SK-N-SH (cell line): ENCODE measurements at regions not wholly inside any gene's neighbourhood (a gene's known extent, or its start where the extent isn't known, plus 50 kb on each side); places are given as distances from the start of the nearest gene placed in this dataset.

Experiments used
- CTCF ChIA-PET: fragments of 300-600, 350-600 bp; formaldehyde crosslinking; extraction: SDS; loops from one replicate; lab custom pipeline; 2021; lab: Yijun Ruan, JAX
- POLR2A ChIA-PET: fragments of 350-600 bp; sonication (Branson Sonifier 250); formaldehyde crosslinking; extraction: SDS; loops from one replicate; lab custom pipeline; 2020; ENCODE audit warnings: antibody characterized with exemption, inconsistent platforms; lab: Yijun Ruan, JAX
- DNase-seq: peaks from one replicate; pipeline ENCODE4 v3.0.0; 2012
- H2AFZ ChIP-seq: fragments of 200-600 bp; sonication (generic); 2 replicates; pipeline ENCODE4 v1.8.1; 2016; ENCODE audit warnings: antibody characterized with exemption, mild to moderate bottlenecking, low read depth
- H3F3A ChIP-seq: fragments of 200-600 bp; sonication (generic); replicated peaks from 2 replicates; pipeline ENCODE3; 2016; ENCODE audit warnings: antibody characterized with exemption, mild to moderate bottlenecking; ENCODE audit not compliant: insufficient read depth
- H3K27ac ChIP-seq, 2 experiments: fragments of 200-500 bp in 1 of 2; fragments of 200-600 bp in 1 of 2; sonication (Bioruptor generic) in 1 of 2; sonication (generic), shearing (Covaris generic) in 1 of 2; 2 replicates each; pipeline versions ENCODE4 v1.5.1 to v1.6.1; 2014 to 2016; ENCODE audit warnings: low read depth in 2 of 2, inconsistent platforms in 1 of 2, low read length in 1 of 2, mild to moderate bottlenecking in 1 of 2, mixed read lengths in 1 of 2
- H3K27me3 ChIP-seq: fragments of 200-600 bp; sonication (generic), shearing (Covaris generic); 2 replicates; pipeline ENCODE4 v1.6.1; 2016; ENCODE audit warnings: mixed run types; ENCODE audit not compliant: insufficient read depth
- H3K36me3 ChIP-seq, 2 experiments: fragments of 200-500 bp in 1 of 2; fragments of 200-600 bp in 1 of 2; sonication (Bioruptor generic) in 1 of 2; sonication (generic) in 1 of 2; replicated peaks in 1 of 2; 2 replicates each; pipeline versions ENCODE3 to v1.5.1; 2014 to 2016; ENCODE audit warnings: low read length in 1 of 2, mild to moderate bottlenecking in 1 of 2; ENCODE audit not compliant: insufficient read depth in 2 of 2, control insufficient read depth in 1 of 2
- H3K4me1 ChIP-seq, 2 experiments: fragments of 200-500 bp in 1 of 2; fragments of 200-600 bp in 1 of 2; sonication (Bioruptor generic) in 1 of 2; sonication (generic), shearing (Covaris generic) in 1 of 2; 2 replicates each; pipeline versions ENCODE4 v1.5.1 to v1.6.1; 2014 to 2016; ENCODE audit warnings: low read depth in 1 of 2, low read length in 1 of 2, mixed run types in 1 of 2; ENCODE audit not compliant: insufficient read depth in 2 of 2, control insufficient read depth in 1 of 2
- H3K4me2 ChIP-seq: fragments of 200-600 bp; sonication (generic), shearing (Covaris generic); 2 replicates; pipeline ENCODE4 v1.6.1; 2017; ENCODE audit warnings: mixed run types
- H3K4me3 ChIP-seq, 2 experiments: fragments of 200-500 bp in 1 of 2; fragments of 200-600 bp in 1 of 2; sonication (Bioruptor generic) in 1 of 2; sonication (generic), shearing (Covaris generic) in 1 of 2; 2 replicates each; pipeline versions ENCODE4 v1.5.1 to v1.8.1; 2014 to 2016; ENCODE audit warnings: low read depth in 2 of 2, inconsistent platforms in 1 of 2, low read length in 1 of 2, mild to moderate bottlenecking in 1 of 2, mixed read lengths in 1 of 2, moderate library complexity in 1 of 2
- H3K79me2 ChIP-seq: fragments of 200-600 bp; sonication (generic); 2 replicates; pipeline ENCODE4 v1.8.1; 2017; ENCODE audit warnings: mild to moderate bottlenecking; ENCODE audit not compliant: insufficient read depth
- H3K9ac ChIP-seq: fragments of 200-600 bp; sonication (generic); 2 replicates; pipeline ENCODE4 v1.6.1; 2017; ENCODE audit warnings: mixed run types
- H3K9me2 ChIP-seq: fragments of 200-600 bp; sonication (generic); 2 replicates; pipeline ENCODE4 v1.6.1; 2017; ENCODE audit warnings: mixed run types
- H3K9me3 ChIP-seq: fragments of 200-600 bp; sonication (generic); 2 replicates; pipeline ENCODE4 v1.6.1; 2017; ENCODE audit warnings: mixed run types, mild to moderate bottlenecking, moderate library complexity
- H4K20me1 ChIP-seq: fragments of 200-600 bp; sonication (generic); 2 replicates; pipeline ENCODE4 v1.6.1; 2017; ENCODE audit warnings: mild to moderate bottlenecking, mixed run types; ENCODE audit not compliant: insufficient read depth
- EP300 ChIP-seq, 2 experiments: IDR thresholded peaks; 2 replicates each; pipeline versions ENCODE4 v1.4.0 to v1.6.1; 2012; ENCODE audit warnings: borderline replicate concordance in 1 of 2, low read depth in 1 of 2, low read length in 1 of 2
- EZH2phosphoT487 ChIP-seq: fragments of 200-600 bp; sonication (generic); IDR thresholded peaks from 2 replicates; pipeline ENCODE4 v1.6.1; 2017; ENCODE audit warnings: low read depth, mixed run types, mild to moderate bottlenecking, antibody characterized with exemption, moderate library complexity, borderline replicate concordance
- FOSL2 ChIP-seq: IDR thresholded peaks from 2 replicates; pipeline ENCODE4 v1.4.0; 2012; ENCODE audit warnings: low read depth, mild to moderate bottlenecking, moderate library complexity, borderline replicate concordance
- MEF2A ChIP-seq: IDR thresholded peaks from 2 replicates; pipeline ENCODE4 v1.4.0; 2012; ENCODE audit warnings: low read depth, borderline replicate concordance
- TEAD4 ChIP-seq: IDR thresholded peaks from 2 replicates; pipeline ENCODE4 v1.4.0; 2012; ENCODE audit warnings: mild to moderate bottlenecking, borderline replicate concordance; ENCODE audit not compliant: insufficient read depth
- WGBS: methylation state at CpG from one replicate; pipeline ENCODE4 v1.1.6; 2017; ENCODE audit warnings: low lambda C conversion rate; 5-methylcytosine and 5-hydroxymethylcytosine counted together
- TF ChIP-seq, protein P1 (sequence below): fragments of 200-600 bp; sonication (generic); IDR thresholded peaks from 2 replicates; pipeline ENCODE4 v1.6.1; 2017; ENCODE audit warnings: antibody characterized with exemption, mild to moderate bottlenecking, moderate library complexity
- TF ChIP-seq, protein P2 (sequence below): fragments of 150-350 bp; IDR thresholded peaks from 2 replicates; pipeline ENCODE4 v1.6.1; 2016; ENCODE audit warnings: mild to moderate bottlenecking, low read depth, low read length
- TF ChIP-seq, protein P3 (sequence below): fragments of 150-350 bp; IDR thresholded peaks from 2 replicates; pipeline ENCODE4 v1.6.1; 2017; ENCODE audit warnings: antibody characterized with exemption, low read length, low read depth, borderline replicate concordance

DNA sequence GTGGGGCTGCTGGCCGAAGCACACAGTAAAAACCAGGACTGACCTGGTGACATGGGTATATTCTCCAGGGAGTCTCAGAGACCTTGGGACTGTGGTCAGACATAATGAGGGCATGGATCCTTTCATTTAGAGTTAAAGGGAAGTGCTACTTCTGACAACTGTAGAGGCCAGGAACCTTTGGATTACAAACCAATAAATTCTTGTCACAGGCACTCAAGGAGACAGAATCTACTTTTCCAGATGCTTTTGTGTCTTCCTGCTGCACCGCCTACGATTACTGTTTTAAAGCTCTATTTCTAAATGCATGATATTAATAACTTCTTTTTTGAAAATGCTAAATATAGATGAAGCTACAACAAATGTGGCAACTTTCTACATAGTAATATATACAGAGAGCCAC, 106.5 kb upstream of the LPAR1 start:
- Histone ChIP-seq H3K79me2 (no peaks in the 10 kb centered on the region), H3K36me3 (no peaks in the 10 kb centered on the region), H3K4me3 (no peak overlapping the region), H3K9me3 (no peaks in the 10 kb centered on the region), H3K9me2 (no peaks in the 10 kb centered on the region), H3K4me2 (no peak overlapping the region), H3F3A (no peaks in the 10 kb centered on the region), H4K20me1 (no peaks in the 10 kb centered on the region), H3K4me1 (peaks cover 0 to 7% of the 10 kb centered on the region in 2 experiments; a peak in 2 of 4 replicates), H2AFZ (no peak overlapping the region), H3K27me3 (no peaks in the 10 kb centered on the region), H3K27ac (no peak overlapping the region), H3K9ac (no peak overlapping the region)
- CTCF ChIA-PET = interaction anchor here (1.2 kb wide), 1 partner anchor 154 kb away, joined by 3 read pairs; no protein-coding TSS in a partner anchor
- POLR2A ChIA-PET = no interaction called here
- peak; percentile 8 for DNase-seq
- 83% methylated on average over 3 of the region's 3 CpGs for WGBS
- TF ChIP-seq EZH2phosphoT487 (no peak), MEF2A (no peak)
- TF ChIP-seq, protein P1, sequence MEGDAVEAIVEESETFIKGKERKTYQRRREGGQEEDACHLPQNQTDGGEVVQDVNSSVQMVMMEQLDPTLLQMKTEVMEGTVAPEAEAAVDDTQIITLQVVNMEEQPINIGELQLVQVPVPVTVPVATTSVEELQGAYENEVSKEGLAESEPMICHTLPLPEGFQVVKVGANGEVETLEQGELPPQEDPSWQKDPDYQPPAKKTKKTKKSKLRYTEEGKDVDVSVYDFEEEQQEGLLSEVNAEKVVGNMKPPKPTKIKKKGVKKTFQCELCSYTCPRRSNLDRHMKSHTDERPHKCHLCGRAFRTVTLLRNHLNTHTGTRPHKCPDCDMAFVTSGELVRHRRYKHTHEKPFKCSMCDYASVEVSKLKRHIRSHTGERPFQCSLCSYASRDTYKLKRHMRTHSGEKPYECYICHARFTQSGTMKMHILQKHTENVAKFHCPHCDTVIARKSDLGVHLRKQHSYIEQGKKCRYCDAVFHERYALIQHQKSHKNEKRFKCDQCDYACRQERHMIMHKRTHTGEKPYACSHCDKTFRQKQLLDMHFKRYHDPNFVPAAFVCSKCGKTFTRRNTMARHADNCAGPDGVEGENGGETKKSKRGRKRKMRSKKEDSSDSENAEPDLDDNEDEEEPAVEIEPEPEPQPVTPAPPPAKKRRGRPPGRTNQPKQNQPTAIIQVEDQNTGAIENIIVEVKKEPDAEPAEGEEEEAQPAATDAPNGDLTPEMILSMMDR = no peak
- TF ChIP-seq, protein P2, sequence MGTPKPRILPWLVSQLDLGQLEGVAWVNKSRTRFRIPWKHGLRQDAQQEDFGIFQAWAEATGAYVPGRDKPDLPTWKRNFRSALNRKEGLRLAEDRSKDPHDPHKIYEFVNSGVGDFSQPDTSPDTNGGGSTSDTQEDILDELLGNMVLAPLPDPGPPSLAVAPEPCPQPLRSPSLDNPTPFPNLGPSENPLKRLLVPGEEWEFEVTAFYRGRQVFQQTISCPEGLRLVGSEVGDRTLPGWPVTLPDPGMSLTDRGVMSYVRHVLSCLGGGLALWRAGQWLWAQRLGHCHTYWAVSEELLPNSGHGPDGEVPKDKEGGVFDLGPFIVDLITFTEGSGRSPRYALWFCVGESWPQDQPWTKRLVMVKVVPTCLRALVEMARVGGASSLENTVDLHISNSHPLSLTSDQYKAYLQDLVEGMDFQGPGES = no peak

GRCh38 chr9:111136180-111136579, 97.9 kb upstream of the LPAR1 start:
- no peak overlapping the region for H3K27ac ChIP-seq
- 64% methylated on average over 2 of the region's 2 CpGs for WGBS
- no peak overlapping the region for H3K9ac ChIP-seq
- H3K27me3 ChIP-seq = no peaks in the 10 kb centered on the region
- H3K4me2 ChIP-seq = no peak overlapping the region
- H2AFZ ChIP-seq = no peak overlapping the region
- POLR2A ChIA-PET = no interaction called here
- no peak overlapping the region for H3K4me3 ChIP-seq
- no peaks in the 10 kb centered on the region for H3K9me2 ChIP-seq
- H3K79me2 ChIP-seq = no peaks in the 10 kb centered on the region
- H3K4me1 ChIP-seq = no peaks in the 10 kb centered on the region
- H4K20me1 ChIP-seq = no peaks in the 10 kb centered on the region
- no peaks in the 10 kb centered on the region for H3F3A ChIP-seq
- no peaks in the 10 kb centered on the region for H3K36me3 ChIP-seq
- DNase-seq = no peak
- no peak for TF ChIP-seq FOSL2
- TF ChIP-seq, protein P1 = no peak
- TF ChIP-seq, protein P3, sequence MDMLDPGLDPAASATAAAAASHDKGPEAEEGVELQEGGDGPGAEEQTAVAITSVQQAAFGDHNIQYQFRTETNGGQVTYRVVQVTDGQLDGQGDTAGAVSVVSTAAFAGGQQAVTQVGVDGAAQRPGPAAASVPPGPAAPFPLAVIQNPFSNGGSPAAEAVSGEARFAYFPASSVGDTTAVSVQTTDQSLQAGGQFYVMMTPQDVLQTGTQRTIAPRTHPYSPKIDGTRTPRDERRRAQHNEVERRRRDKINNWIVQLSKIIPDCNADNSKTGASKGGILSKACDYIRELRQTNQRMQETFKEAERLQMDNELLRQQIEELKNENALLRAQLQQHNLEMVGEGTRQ = no peak
- no peak for TF ChIP-seq EP300 (IDR thresholded peaks at IDR 0.05; ENCODE audit: borderline replicate concordance in 1 of 2, low read depth in 1 of 2, low read length in 1 of 2)
- no peak for TF ChIP-seq TEAD4
- TF ChIP-seq, all 33 proteins: peak for 0
- CTCF ChIA-PET = interaction anchor here (1.3 kb wide), 1 partner anchor 23 kb away, joined by 3 read pairs; no protein-coding TSS in a partner anchor
- H3K9me3 ChIP-seq = no peaks in the 10 kb centered on the region
